ENCODE measurements at regions not wholly inside any gene's neighbourhood (a gene's known extent, or its start where the extent isn't known, plus 50 kb on each side); places are given as distances from the start of the nearest gene placed in this dataset.

DNA sequence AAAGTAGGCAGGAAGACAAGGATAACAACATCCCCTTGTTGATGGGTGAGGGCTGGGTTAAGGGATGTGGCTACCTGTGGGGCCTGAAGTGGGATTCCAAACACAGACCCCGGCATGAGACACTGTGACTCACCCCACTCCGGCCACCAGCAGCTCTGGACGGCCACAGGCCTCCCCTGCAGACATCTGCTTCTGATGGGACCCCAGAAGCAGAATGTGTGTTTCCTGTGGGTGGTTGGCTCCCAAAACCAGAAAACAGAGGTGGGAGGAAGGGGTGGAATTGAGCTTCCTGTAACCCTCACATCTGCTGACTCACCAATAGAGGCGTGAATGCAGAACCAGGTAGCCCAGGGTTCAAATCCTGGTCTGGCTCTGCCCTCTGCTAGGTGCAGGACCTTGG lies 216.6 kb upstream of the PWP1 start:
- Histone ChIP-seq H4K20me1 (ENCODE audit: control insufficient read depth, insufficient read depth, insufficient read length) (no peaks in the 10 kb centered on the region), H3K4me1 (ENCODE audit: insufficient read depth, low read length) (peaks cover 5% of the 10 kb centered on the region; the same call in 1 of the 2 replicates), H3K79me1 (ENCODE audit: insufficient read depth, low read depth, low read length, poor library complexity, severe bottlenecking) (no peaks in the 10 kb centered on the region), H2BK15ac (ENCODE audit: low read depth, low read length) (no peak overlapping the region), H3K56ac (ENCODE audit: insufficient read length, low read depth, low read length) (no peak overlapping the region), H3K14ac (ENCODE audit: insufficient read depth, low read length) (no peak overlapping the region; the same call in 1 of the 2 replicates), H3K27ac (ENCODE audit: insufficient read length, low read depth, low read length) (no peak overlapping the region), H3K4me2 (ENCODE audit: insufficient read depth, insufficient read length, low read length) (no peak overlapping the region), H2AFZ (ENCODE audit: low read length) (no peak overlapping the region), H2BK20ac (ENCODE audit: low read depth, low read length, poor library complexity, severe bottlenecking) (no peak overlapping the region), H3K9me3 (ENCODE audit: control insufficient read depth, low read depth, low read length) (no peaks in the 10 kb centered on the region), H2BK12ac (ENCODE audit: insufficient read length, low read depth, low read length) (no peak overlapping the region), H3K23me2 (ENCODE audit: insufficient read length, low read depth, low read length, poor library complexity, severe bottlenecking) (no peaks in the 10 kb centered on the region), H4K91ac (ENCODE audit: insufficient read length, low read depth, low read length) (no peak overlapping the region), H3T11ph (ENCODE audit: low read length) (no peak overlapping the region), H2BK120ac (ENCODE audit: low read depth, low read length, poor library complexity, severe bottlenecking) (no peak overlapping the region), H4K5ac (ENCODE audit: insufficient read length, low read depth, low read length) (no peak overlapping the region), H4K8ac (replicated peaks; ENCODE audit: insufficient read length, low read depth, low read length) (no peak overlapping the region), H2BK5ac (ENCODE audit: insufficient read length, low read length) (no peak overlapping the region), H3K27me3 (ENCODE audit: insufficient read depth, low read length) (no peaks in the 10 kb centered on the region; the same call in 1 of the 2 replicates), H2AK5ac (ENCODE audit: insufficient read length, low read length) (no peak overlapping the region), H3K79me2 (ENCODE audit: insufficient read depth, low read length) (no peaks in the 10 kb centered on the region), H3K9ac (ENCODE audit: extremely low read depth, insufficient read length, low read length) (no peak overlapping the region), H3K4ac (ENCODE audit: low read depth, low read length) (no peak overlapping the region), H3K18ac (ENCODE audit: insufficient read length, low read depth, low read length) (no peak overlapping the region), H3K23ac (ENCODE audit: insufficient read length, low read depth, low read length) (no peak overlapping the region)
- WGBS (ENCODE audit: extremely low coverage, insufficient read length, low lambda C conversion rate), result no CpG with 5 or more reads among the region's 4 CpGs
- Mint-ChIP-seq H3K9me3 (no peaks in the 10 kb centered on the region), H3K4me3 (no peak overlapping the region), H3K27me3 (ENCODE audit: low read depth) (peaks cover 31% of the 10 kb centered on the region), H3K27ac (no peak overlapping the region; a peak in 1 of 7 replicates), H3K36me3 (ENCODE audit: insufficient read depth in 1 of 3, low read depth in 3 of 3) (no peaks in the 10 kb centered on the region), H3K4me1 (peaks cover 24 to 26% of the 10 kb centered on the region in 2 experiments)
- TF ChIP-seq, protein P1, sequence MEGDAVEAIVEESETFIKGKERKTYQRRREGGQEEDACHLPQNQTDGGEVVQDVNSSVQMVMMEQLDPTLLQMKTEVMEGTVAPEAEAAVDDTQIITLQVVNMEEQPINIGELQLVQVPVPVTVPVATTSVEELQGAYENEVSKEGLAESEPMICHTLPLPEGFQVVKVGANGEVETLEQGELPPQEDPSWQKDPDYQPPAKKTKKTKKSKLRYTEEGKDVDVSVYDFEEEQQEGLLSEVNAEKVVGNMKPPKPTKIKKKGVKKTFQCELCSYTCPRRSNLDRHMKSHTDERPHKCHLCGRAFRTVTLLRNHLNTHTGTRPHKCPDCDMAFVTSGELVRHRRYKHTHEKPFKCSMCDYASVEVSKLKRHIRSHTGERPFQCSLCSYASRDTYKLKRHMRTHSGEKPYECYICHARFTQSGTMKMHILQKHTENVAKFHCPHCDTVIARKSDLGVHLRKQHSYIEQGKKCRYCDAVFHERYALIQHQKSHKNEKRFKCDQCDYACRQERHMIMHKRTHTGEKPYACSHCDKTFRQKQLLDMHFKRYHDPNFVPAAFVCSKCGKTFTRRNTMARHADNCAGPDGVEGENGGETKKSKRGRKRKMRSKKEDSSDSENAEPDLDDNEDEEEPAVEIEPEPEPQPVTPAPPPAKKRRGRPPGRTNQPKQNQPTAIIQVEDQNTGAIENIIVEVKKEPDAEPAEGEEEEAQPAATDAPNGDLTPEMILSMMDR (conservative IDR thresholded peaks at IDR 0.05), result no peak
- DNase-seq, result no peak

Measured in H9 (cell line).